GM23338 (cell line): ENCODE measurements at regions not wholly inside any gene's neighbourhood (a gene's known extent, or its start where the extent isn't known, plus 50 kb on each side); places are given as distances from the start of the nearest gene placed in this dataset.

Experiments
- ATAC-seq: fragments of 200-7000 bp; cut with Tn5 transposase; 3 replicates; pipeline ENCODE4 v1.9.1; 2020
- DNase-seq: peaks from one replicate; pipeline ENCODE4 v3.0.0-alpha.2; 2015; ENCODE audit warnings: low spot score
- H2AFZ ChIP-seq: fragments of 200-600 bp; sonication (generic); 2 replicates; pipeline ENCODE4 v1.8.0; 2016; ENCODE audit warnings: antibody characterized with exemption, mild to moderate bottlenecking, moderate library complexity
- H3F3A ChIP-seq: fragments of 200-600 bp; sonication (generic); replicated peaks from 2 replicates; pipeline ENCODE4 v1.8.0; 2017; ENCODE audit warnings: antibody characterized with exemption, mixed run types, low read depth
- H3K27ac ChIP-seq: fragments of 200-600 bp; sonication (generic); 2 replicates; pipeline ENCODE4 v1.6.1; 2016; ENCODE audit warnings: low read depth
- H3K27me3 ChIP-seq: fragments of 200-600 bp; sonication (generic); 2 replicates; pipeline ENCODE4 v1.8.0; 2016; ENCODE audit warnings: mild to moderate bottlenecking, mixed run types, moderate library complexity; ENCODE audit not compliant: insufficient read depth
- H3K36me3 ChIP-seq: fragments of 200-600 bp; sonication (generic); 2 replicates; pipeline ENCODE4 v1.8.0; 2016; ENCODE audit warnings: mild to moderate bottlenecking; ENCODE audit not compliant: insufficient read depth
- H3K4me1 ChIP-seq: fragments of 200-600 bp; sonication (generic); 2 replicates; pipeline ENCODE4 v1.8.0; 2016; ENCODE audit warnings: mild to moderate bottlenecking, moderate library complexity; ENCODE audit not compliant: insufficient read depth
- H3K4me2 ChIP-seq: fragments of 200-600 bp; sonication (generic); 2 replicates; pipeline ENCODE4 v1.7.1; 2017; ENCODE audit warnings: mixed run types
- H3K4me3 ChIP-seq: fragments of 200-600 bp; sonication (generic); 2 replicates; pipeline ENCODE4 v1.6.1; 2016; ENCODE audit warnings: mixed run types
- H3K79me2 ChIP-seq: fragments of 200-600 bp; sonication (generic); replicated peaks from 2 replicates; pipeline ENCODE4 v1.8.0; 2017; ENCODE audit warnings: mild to moderate bottlenecking; ENCODE audit not compliant: insufficient read depth
- H3K9me2 ChIP-seq: fragments of 200-600 bp; sonication (generic); 2 replicates; pipeline ENCODE4 v1.8.0; 2017; ENCODE audit not compliant: insufficient read depth
- H4K20me1 ChIP-seq: fragments of 200-600 bp; sonication (generic); replicated peaks from 2 replicates; pipeline ENCODE4 v1.8.0; 2017; ENCODE audit warnings: mild to moderate bottlenecking; ENCODE audit not compliant: insufficient read depth
- H3K27ac Mint-ChIP-seq: 2 replicates; pipeline ENCODE4 v1.8.0; 2020; ENCODE audit warnings: inconsistent platforms, mild to moderate bottlenecking, moderate library complexity, mixed read lengths
- H3K27me3 Mint-ChIP-seq: 3 replicates; pipeline ENCODE4 v1.8.0; 2022; ENCODE audit warnings: low read depth, mild to moderate bottlenecking, moderate library complexity, mixed read lengths, inconsistent platforms; ENCODE audit not compliant: insufficient read depth, poor library complexity
- H3K36me3 Mint-ChIP-seq: 3 replicates; pipeline ENCODE4 v1.8.0; 2021; ENCODE audit warnings: low read depth, mild to moderate bottlenecking, inconsistent platforms, moderate library complexity, mixed read lengths
- H3K4me1 Mint-ChIP-seq: 3 replicates; pipeline ENCODE4 v1.8.0; 2020; ENCODE audit warnings: mild to moderate bottlenecking, inconsistent platforms, mixed read lengths
- H3K4me3 Mint-ChIP-seq: 3 replicates; pipeline ENCODE4 v1.8.0; 2021; ENCODE audit warnings: moderate library complexity, mild to moderate bottlenecking, inconsistent platforms, mixed read lengths
- H3K9me3 Mint-ChIP-seq: 3 replicates; pipeline ENCODE4 v1.8.0; 2020; ENCODE audit warnings: moderate library complexity, mild to moderate bottlenecking, inconsistent platforms, mixed read lengths
- CREB1 ChIP-seq: fragments of 250-450 bp; sonication (Bioruptor Pico); IDR thresholded peaks from 2 replicates; pipeline ENCODE4 v1.5.0; 2020; ENCODE audit warnings: low read depth, mild to moderate bottlenecking, moderate library complexity
- ETS1 ChIP-seq: IDR thresholded peaks from 2 replicates; pipeline ENCODE4 v1.6.1; 2016; ENCODE audit warnings: antibody characterized with exemption
- EZH2phosphoT487 ChIP-seq: fragments of 200-600 bp; sonication (generic); IDR thresholded peaks from one replicate; pipeline ENCODE4 v1.8.1; 2018; ENCODE audit warnings: antibody characterized with exemption; ENCODE audit not compliant: unreplicated experiment
- JUNB ChIP-seq: IDR thresholded peaks from one replicate; pipeline ENCODE4 v1.6.1; 2016; ENCODE audit warnings: antibody characterized with exemption; ENCODE audit not compliant: unreplicated experiment
- NANOG ChIP-seq: IDR thresholded peaks from 2 replicates; pipeline ENCODE4 v1.6.1; 2016; ENCODE audit warnings: antibody characterized with exemption, borderline replicate concordance
- POLR2AphosphoS5 ChIP-seq: IDR thresholded peaks from 2 replicates; pipeline ENCODE4 v1.6.1; 2016; ENCODE audit warnings: antibody characterized with exemption, low read depth
- STAT1 ChIP-seq: IDR thresholded peaks from one replicate; pipeline ENCODE4 v1.6.1; 2016; ENCODE audit warnings: antibody characterized with exemption; ENCODE audit not compliant: unreplicated experiment
- ZNF114 ChIP-seq: fragments of 250-450 bp; sonication (Bioruptor Pico); IDR thresholded peaks from 2 replicates; pipeline ENCODE4 v1.5.0; 2020; ENCODE audit warnings: mild to moderate bottlenecking, moderate library complexity
- ZNF331 ChIP-seq: fragments of 250-450 bp; sonication (Bioruptor Pico); IDR thresholded peaks from 2 replicates; pipeline ENCODE4 v1.5.0; 2020; ENCODE audit warnings: low read depth, mild to moderate bottlenecking, moderate library complexity
- TF ChIP-seq, protein P1 (sequence below): fragments of 250-450 bp; sonication (Bioruptor Pico); IDR thresholded peaks from 2 replicates; pipeline ENCODE4 v1.5.0; 2020; ENCODE audit warnings: mild to moderate bottlenecking, moderate library complexity

- no peaks in the 10 kb centered on the region for H4K20me1 ChIP-seq
- no peak for ATAC-seq
Measured at GRCh38 chr4:178329226-178329872, 887.1 kb upstream of the AGA start.

DNA sequence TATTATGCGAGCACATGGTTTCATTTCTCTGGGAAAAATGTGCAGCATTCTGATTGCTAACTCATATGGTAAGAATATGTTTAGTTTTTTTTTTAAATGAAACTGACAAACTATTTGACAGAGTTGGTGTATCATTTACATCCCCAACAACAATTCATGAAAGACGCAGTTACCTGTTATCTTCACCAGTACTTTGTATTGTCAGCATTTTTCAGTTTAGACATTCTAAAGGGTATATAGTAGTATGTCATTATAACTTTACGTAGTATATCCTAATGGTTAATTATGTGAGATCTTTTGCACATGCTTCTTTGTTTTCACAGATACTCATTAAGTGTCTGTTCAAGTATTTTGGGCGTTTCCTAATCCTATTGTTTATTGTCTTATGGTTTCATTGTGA lies 891.1 kb upstream of the AGA start:
- no peaks in the 10 kb centered on the region for H3K27me3 Mint-ChIP-seq
- H3K79me2 ChIP-seq, result no peaks in the 10 kb centered on the region
- no peak for ATAC-seq
- H3F3A ChIP-seq, result no peaks in the 10 kb centered on the region
- H3K27ac Mint-ChIP-seq, result no peak overlapping the region
- no peaks in the 10 kb centered on the region for H3K36me3 Mint-ChIP-seq
- H3K4me2 ChIP-seq, result no peak overlapping the region
- H3K27me3 ChIP-seq, result no peaks in the 10 kb centered on the region
- H3K36me3 ChIP-seq, result no peaks in the 10 kb centered on the region
- H3K4me3 Mint-ChIP-seq, result no peak overlapping the region
- DNase-seq, result no peak
- no peaks in the 10 kb centered on the region for H3K4me1 Mint-ChIP-seq
- H4K20me1 ChIP-seq, result no peaks in the 10 kb centered on the region
- H3K9me2 ChIP-seq, result no peaks in the 10 kb centered on the region
- no peak overlapping the region for H2AFZ ChIP-seq
- no peaks in the 10 kb centered on the region for H3K4me1 ChIP-seq
- H3K4me3 ChIP-seq, result no peak overlapping the region
- H3K9me3 Mint-ChIP-seq, result no peaks in the 10 kb centered on the region
- no peak overlapping the region for H3K27ac ChIP-seq
- TF ChIP-seq ETS1, result no peak
- TF ChIP-seq NANOG, result no peak
- no peak for TF ChIP-seq ZNF331 (CRISPR knock-in tag)
- TF ChIP-seq, protein P1, sequence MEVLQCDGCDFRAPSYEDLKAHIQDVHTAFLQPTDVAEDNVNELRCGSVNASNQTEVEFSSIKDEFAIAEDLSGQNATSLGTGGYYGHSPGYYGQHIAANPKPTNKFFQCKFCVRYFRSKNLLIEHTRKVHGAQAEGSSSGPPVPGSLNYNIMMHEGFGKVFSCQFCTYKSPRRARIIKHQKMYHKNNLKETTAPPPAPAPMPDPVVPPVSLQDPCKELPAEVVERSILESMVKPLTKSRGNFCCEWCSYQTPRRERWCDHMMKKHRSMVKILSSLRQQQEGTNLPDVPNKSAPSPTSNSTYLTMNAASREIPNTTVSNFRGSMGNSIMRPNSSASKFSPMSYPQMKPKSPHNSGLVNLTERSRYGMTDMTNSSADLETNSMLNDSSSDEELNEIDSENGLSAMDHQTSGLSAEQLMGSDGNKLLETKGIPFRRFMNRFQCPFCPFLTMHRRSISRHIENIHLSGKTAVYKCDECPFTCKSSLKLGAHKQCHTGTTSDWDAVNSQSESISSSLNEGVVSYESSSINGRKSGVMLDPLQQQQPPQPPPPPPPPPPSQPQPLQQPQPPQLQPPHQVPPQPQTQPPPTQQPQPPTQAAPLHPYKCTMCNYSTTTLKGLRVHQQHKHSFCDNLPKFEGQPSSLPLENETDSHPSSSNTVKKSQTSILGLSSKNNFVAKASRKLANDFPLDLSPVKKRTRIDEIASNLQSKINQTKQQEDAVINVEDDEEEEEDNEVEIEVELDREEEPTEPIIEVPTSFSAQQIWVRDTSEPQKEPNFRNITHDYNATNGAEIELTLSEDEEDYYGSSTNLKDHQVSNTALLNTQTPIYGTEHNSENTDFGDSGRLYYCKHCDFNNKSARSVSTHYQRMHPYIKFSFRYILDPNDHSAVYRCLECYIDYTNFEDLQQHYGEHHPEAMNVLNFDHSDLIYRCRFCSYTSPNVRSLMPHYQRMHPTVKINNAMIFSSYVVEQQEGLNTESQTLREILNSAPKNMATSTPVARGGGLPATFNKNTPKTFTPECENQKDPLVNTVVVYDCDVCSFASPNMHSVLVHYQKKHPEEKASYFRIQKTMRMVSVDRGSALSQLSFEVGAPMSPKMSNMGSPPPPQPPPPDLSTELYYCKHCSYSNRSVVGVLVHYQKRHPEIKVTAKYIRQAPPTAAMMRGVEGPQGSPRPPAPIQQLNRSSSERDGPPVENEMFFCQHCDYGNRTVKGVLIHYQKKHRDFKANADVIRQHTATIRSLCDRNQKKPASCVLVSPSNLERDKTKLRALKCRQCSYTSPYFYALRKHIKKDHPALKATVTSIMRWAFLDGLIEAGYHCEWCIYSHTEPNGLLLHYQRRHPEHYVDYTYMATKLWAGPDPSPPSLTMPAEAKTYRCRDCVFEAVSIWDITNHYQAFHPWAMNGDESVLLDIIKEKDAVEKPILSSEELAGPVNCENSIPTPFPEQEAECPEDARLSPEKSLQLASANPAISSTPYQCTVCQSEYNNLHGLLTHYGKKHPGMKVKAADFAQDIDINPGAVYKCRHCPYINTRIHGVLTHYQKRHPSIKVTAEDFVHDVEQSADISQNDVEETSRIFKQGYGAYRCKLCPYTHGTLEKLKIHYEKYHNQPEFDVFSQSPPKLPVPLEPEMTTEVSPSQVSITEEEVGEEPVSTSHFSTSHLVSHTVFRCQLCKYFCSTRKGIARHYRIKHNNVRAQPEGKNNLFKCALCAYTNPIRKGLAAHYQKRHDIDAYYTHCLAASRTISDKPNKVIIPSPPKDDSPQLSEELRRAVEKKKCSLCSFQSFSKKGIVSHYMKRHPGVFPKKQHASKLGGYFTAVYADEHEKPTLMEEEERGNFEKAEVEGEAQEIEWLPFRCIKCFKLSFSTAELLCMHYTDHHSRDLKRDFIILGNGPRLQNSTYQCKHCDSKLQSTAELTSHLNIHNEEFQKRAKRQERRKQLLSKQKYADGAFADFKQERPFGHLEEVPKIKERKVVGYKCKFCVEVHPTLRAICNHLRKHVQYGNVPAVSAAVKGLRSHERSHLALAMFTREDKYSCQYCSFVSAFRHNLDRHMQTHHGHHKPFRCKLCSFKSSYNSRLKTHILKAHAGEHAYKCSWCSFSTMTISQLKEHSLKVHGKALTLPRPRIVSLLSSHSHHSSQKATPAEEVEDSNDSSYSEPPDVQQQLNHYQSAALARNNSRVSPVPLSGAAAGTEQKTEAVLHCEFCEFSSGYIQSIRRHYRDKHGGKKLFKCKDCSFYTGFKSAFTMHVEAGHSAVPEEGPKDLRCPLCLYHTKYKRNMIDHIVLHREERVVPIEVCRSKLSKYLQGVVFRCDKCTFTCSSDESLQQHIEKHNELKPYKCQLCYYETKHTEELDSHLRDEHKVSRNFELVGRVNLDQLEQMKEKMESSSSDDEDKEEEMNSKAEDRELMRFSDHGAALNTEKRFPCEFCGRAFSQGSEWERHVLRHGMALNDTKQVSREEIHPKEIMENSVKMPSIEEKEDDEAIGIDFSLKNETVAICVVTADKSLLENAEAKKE (CRISPR knock-in tag), result no peak
- TF ChIP-seq EZH2phosphoT487, result no peak
- no peak for TF ChIP-seq CREB1
- no peak for TF ChIP-seq ZNF114
- no peak for TF ChIP-seq JUNB

More at GRCh38 chr4:178329226-178329872, 887.1 kb upstream of the AGA start:
- no peaks in the 10 kb centered on the region for H3K4me1 ChIP-seq
- H3K4me2 ChIP-seq, result no peak overlapping the region
- no peaks in the 10 kb centered on the region for H3K36me3 Mint-ChIP-seq
- no peaks in the 10 kb centered on the region for H3K27me3 ChIP-seq
- H2AFZ ChIP-seq, result no peak overlapping the region
- TF ChIP-seq ETS1 (no peak), POLR2AphosphoS5 (no peak), CREB1 (no peak), STAT1 (no peak)
- H3F3A ChIP-seq, result no peaks in the 10 kb centered on the region
- no peaks in the 10 kb centered on the region for H3K4me1 Mint-ChIP-seq
- H3K27me3 Mint-ChIP-seq, result no peaks in the 10 kb centered on the region
- H3K27ac ChIP-seq, result no peak overlapping the region
- H3K36me3 ChIP-seq, result no peaks in the 10 kb centered on the region
- no peaks in the 10 kb centered on the region for H3K9me3 Mint-ChIP-seq
- H3K4me3 ChIP-seq, result no peak overlapping the region
- H3K9me2 ChIP-seq, result no peaks in the 10 kb centered on the region
- no peak for DNase-seq
- H3K4me3 Mint-ChIP-seq, result no peak overlapping the region
- no peak overlapping the region for H3K27ac Mint-ChIP-seq
- H3K79me2 ChIP-seq, result no peaks in the 10 kb centered on the region
